CD4-positive, alpha-beta memory T cell (primary cell): ENCODE measurements at regions not wholly inside any gene's neighbourhood (a gene's known extent, or its start where the extent isn't known, plus 50 kb on each side); places are given as distances from the start of the nearest gene placed in this dataset.
"Not testable (repeated sequence)": the region's sequence is repeated elsewhere in the genome, so short reads cannot be mapped to it uniquely, and the experiment has no call there.

Experiments used
- CTCF ChIA-PET: fragments of 350-600 bp; sonication (Branson Sonifier 250); formaldehyde crosslinking; loops from one replicate; lab custom pipeline; 2021; ENCODE audit warnings: inconsistent platforms; ENCODE audit not compliant: partially characterized antibody; lab: Charles Lee
- POLR2A ChIA-PET: fragments of 350-600 bp; sonication (Branson Sonifier 250); formaldehyde crosslinking; loops from one replicate; lab custom pipeline; 2021; ENCODE audit not compliant: partially characterized antibody; lab: Charles Lee
- DNase-seq, 5 donors: peaks; one replicate each; pipeline versions ENCODE4 v3.0.0 to v3.0.0-alpha.2; 2020 to 2022; ENCODE audit warnings: mixed read lengths in 1 of 5
- H3K27ac ChIP-seq: one replicate; pipeline ENCODE4 v1.7.0; 2013; ENCODE audit warnings: low read depth, low read length
- H3K27me3 ChIP-seq: 2 replicates; pipeline ENCODE4 v1.7.0; 2013; ENCODE audit warnings: mild to moderate bottlenecking, low read length, moderate library complexity; ENCODE audit not compliant: insufficient read depth
- H3K36me3 ChIP-seq: 2 replicates; pipeline ENCODE4 v1.7.0; 2013; ENCODE audit warnings: mild to moderate bottlenecking, low read length, moderate library complexity; ENCODE audit not compliant: insufficient read depth
- H3K4me1 ChIP-seq: 2 replicates; pipeline ENCODE4 v1.7.0; 2013; ENCODE audit warnings: mild to moderate bottlenecking, low read length, moderate library complexity; ENCODE audit not compliant: insufficient read depth
- H3K4me3 ChIP-seq, 2 donors: one replicate each; pipeline ENCODE4 v1.7.0; 2013; ENCODE audit warnings: low read length in 2 of 2, mild to moderate bottlenecking in 1 of 2
- H3K9me3 ChIP-seq, 2 donors: one replicate each; pipeline ENCODE4 v1.7.0; 2013; ENCODE audit warnings: low read length in 2 of 2, control low read depth in 1 of 2; ENCODE audit not compliant: control insufficient read depth in 1 of 2
- H3K27ac Mint-ChIP-seq, 7 donors: one replicate each; pipeline ENCODE4 v1.8.0; 2020 to 2021; ENCODE audit warnings: mixed read lengths in 7 of 7, mild to moderate bottlenecking in 6 of 7, inconsistent platforms in 3 of 7, moderate library complexity in 3 of 7
- H3K27me3 Mint-ChIP-seq, 2 donors: one replicate each; pipeline ENCODE4 v1.8.0; 2020 to 2021; ENCODE audit warnings: mixed read lengths in 2 of 2
- H3K36me3 Mint-ChIP-seq, 2 donors: one replicate each; pipeline ENCODE4 v1.8.0; 2020 to 2021; ENCODE audit warnings: mixed read lengths in 2 of 2, inconsistent platforms in 1 of 2, mild to moderate bottlenecking in 1 of 2
- H3K4me1 Mint-ChIP-seq, 4 donors: one replicate each; pipeline ENCODE4 v1.8.0; 2020 to 2021; ENCODE audit warnings: mixed read lengths in 4 of 4, mild to moderate bottlenecking in 1 of 4
- H3K4me3 Mint-ChIP-seq, 8 donors: one replicate each; pipeline ENCODE4 v1.8.0; 2020 to 2021; ENCODE audit warnings: mixed read lengths in 8 of 8, mild to moderate bottlenecking in 7 of 8, moderate library complexity in 6 of 8, inconsistent platforms in 3 of 8
- H3K9me3 Mint-ChIP-seq, 8 donors: one replicate each; pipeline ENCODE4 v1.8.0; 2020 to 2021; ENCODE audit warnings: mixed read lengths in 8 of 8, mild to moderate bottlenecking in 5 of 8, inconsistent platforms in 3 of 8, moderate library complexity in 1 of 8
- intact Hi-C: fragments of 100-400 bp; cut with micrococcal nuclease; formaldehyde crosslinking; loops from one replicate; pipeline ENCODE4 v1.15.1; 2023

- no peaks in the 10 kb centered on the region for H3K4me1 ChIP-seq
- DNase-seq = no peak
- H3K27me3 ChIP-seq = no peaks in the 10 kb centered on the region
- no peaks in the 10 kb centered on the region for H3K27me3 Mint-ChIP-seq
- POLR2A ChIA-PET = no interaction called here
- no peak overlapping the region for H3K27ac ChIP-seq
- no peaks in the 10 kb centered on the region for H3K36me3 Mint-ChIP-seq
- H3K9me3 ChIP-seq = no peaks in the 10 kb centered on the region
- no peak overlapping the region for H3K4me3 ChIP-seq
- intact Hi-C loops = no loop called here
- H3K9me3 Mint-ChIP-seq = peaks cover 0 to 14% (median 5%) of the 10 kb centered on the region in 8 donors
- no peak overlapping the region for H3K27ac Mint-ChIP-seq
- H3K36me3 ChIP-seq = no peaks in the 10 kb centered on the region
- CTCF ChIA-PET = no interaction called here
- no peaks in the 10 kb centered on the region for H3K4me1 Mint-ChIP-seq
- H3K4me3 Mint-ChIP-seq = no peak overlapping the region
Observed at GRCh38 chr9:102237094-102237493, 498.6 kb upstream of the GRIN3A start.

DNA sequence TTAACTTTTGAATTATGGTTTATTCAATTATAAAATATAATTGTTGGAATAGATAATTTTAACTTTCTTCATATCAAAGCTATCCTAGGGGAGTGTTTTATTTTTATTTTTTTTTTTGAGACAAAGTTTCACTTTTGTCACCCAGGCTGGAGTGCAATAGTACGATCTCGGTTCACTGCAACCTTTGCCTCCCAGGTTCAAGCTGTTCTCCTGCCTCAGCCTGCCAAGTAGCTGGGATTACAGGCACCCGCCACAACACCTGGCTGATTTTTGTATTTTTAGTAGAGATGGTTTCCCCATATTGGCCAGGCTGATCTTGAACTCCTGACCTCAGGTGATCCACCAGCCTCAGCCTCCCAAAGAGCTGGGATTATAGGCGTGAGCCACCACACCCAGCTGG is 489.0 kb upstream of the GRIN3A start:
- H3K4me3 Mint-ChIP-seq, H3K27ac Mint-ChIP-seq, H3K9me3 Mint-ChIP-seq, H3K36me3 ChIP-seq, H3K4me1 ChIP-seq, H3K27ac ChIP-seq, H3K27me3 ChIP-seq, H3K4me1 Mint-ChIP-seq, H3K36me3 Mint-ChIP-seq, H3K9me3 ChIP-seq, H3K4me3 ChIP-seq, CTCF ChIA-PET, POLR2A ChIA-PET, DNase-seq, H3K27me3 Mint-ChIP-seq, intact Hi-C loops: not testable (repeated sequence)

DNA sequence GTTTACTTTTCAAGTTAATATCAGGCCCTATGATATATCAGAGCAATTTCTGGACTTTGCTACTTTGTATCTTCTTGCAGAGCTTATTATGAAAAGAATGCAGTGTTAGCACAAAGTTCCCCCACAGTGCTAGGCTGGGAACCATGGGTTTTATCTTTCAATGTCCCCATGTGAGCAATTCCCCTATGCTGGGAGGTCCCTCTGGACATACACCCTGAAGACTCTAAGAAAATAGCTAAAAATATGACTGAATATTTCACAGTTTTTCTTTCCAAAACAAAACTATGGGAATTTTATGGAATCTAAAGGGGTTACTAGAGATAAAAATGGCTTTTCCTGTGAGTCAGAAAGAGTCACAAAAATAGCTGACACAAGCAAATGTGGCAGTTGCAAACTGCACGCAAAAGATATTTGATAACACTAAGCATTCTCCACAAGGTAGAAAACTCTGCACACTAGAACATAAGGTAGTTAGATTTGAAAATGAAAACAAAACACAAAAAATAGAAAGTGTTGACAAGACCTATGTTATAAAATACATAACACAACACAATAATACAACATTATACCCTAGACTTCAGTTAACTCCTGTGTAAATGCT is 487.5 kb upstream of the GRIN3A start:
- Mint-ChIP-seq H3K9me3 (peaks cover 0 to 9% (median 5%) of the 10 kb centered on the region in 8 donors), H3K27me3 (no peaks in the 10 kb centered on the region), H3K27ac (no peak overlapping the region), H3K4me1 (no peaks in the 10 kb centered on the region), H3K4me3 (no peak overlapping the region), H3K36me3 (no peaks in the 10 kb centered on the region)
- CTCF ChIA-PET = no interaction called here
- POLR2A ChIA-PET = no interaction called here
- Histone ChIP-seq H3K9me3 (no peaks in the 10 kb centered on the region), H3K27ac (no peak overlapping the region), H3K36me3 (no peaks in the 10 kb centered on the region), H3K4me1 (no peaks in the 10 kb centered on the region), H3K27me3 (no peaks in the 10 kb centered on the region), H3K4me3 (no peak overlapping the region)
- intact Hi-C loops = no loop called here
- DNase-seq = no peak

- H3K4me3 ChIP-seq, H3K27ac Mint-ChIP-seq, DNase-seq, H3K27me3 Mint-ChIP-seq, H3K27ac ChIP-seq, intact Hi-C loops, H3K4me1 Mint-ChIP-seq, CTCF ChIA-PET, H3K36me3 Mint-ChIP-seq, H3K4me1 ChIP-seq, H3K36me3 ChIP-seq, H3K9me3 ChIP-seq, H3K4me3 Mint-ChIP-seq, H3K9me3 Mint-ChIP-seq, POLR2A ChIA-PET, H3K27me3 ChIP-seq: not testable (repeated sequence)
Observed at GRCh38 chr9:102223320-102224136, 485.1 kb upstream of the GRIN3A start.

GRCh38 chr9:102209176-102209575 is 470.7 kb upstream of the GRIN3A start:
- intact Hi-C loops = no loop called here
- Histone ChIP-seq H3K27me3 (no peaks in the 10 kb centered on the region), H3K4me1 (no peaks in the 10 kb centered on the region), H3K36me3 (no peaks in the 10 kb centered on the region), H3K4me3 (no peak overlapping the region), H3K9me3 (no peaks in the 10 kb centered on the region), H3K27ac (no peak overlapping the region)
- no peak overlapping the region for H3K27ac Mint-ChIP-seq
- ChIA-PET CTCF (no interaction called here), POLR2A (no interaction called here)
- H3K4me1 Mint-ChIP-seq = no peaks in the 10 kb centered on the region
- no peaks in the 10 kb centered on the region for H3K36me3 Mint-ChIP-seq
- DNase-seq = no peak
- no peak overlapping the region for H3K4me3 Mint-ChIP-seq
- H3K27me3 Mint-ChIP-seq = no peaks in the 10 kb centered on the region
- peaks cover 0 to 8% (median 4%) of the 10 kb centered on the region in 8 donors for H3K9me3 Mint-ChIP-seq

DNA sequence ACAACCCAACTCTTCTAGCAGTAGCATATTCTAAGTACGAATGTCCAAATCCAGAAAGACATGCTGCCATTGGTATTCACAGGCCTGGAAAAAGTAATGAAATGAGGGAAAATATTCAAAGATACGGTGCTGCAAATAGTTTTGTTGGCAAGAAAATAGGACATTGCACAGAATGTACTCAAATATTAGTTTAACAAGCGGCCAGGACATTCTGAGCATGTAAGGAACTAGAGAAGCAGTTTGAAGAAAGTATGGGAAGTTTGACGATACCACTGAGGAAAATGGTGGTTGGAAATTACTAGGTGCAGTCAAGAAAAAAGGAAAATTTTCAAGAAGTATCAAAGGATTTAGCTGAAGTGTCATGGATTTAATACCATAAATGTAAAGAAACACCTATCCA is 468.0 kb upstream of the GRIN3A start:
- DNase-seq = no peak
- H3K4me3 Mint-ChIP-seq = no peak overlapping the region
- no peaks in the 10 kb centered on the region for H3K27me3 ChIP-seq
- H3K4me3 ChIP-seq = no peak overlapping the region
- H3K27ac ChIP-seq = no peak overlapping the region
- no peaks in the 10 kb centered on the region for H3K4me1 ChIP-seq
- H3K27ac Mint-ChIP-seq = no peak overlapping the region
- no peaks in the 10 kb centered on the region for H3K36me3 ChIP-seq
- H3K27me3 Mint-ChIP-seq = no peaks in the 10 kb centered on the region
- peaks cover 0 to 11% (median 2%) of the 10 kb centered on the region in 8 donors for H3K9me3 Mint-ChIP-seq
- no peaks in the 10 kb centered on the region for H3K9me3 ChIP-seq
- POLR2A ChIA-PET = no interaction called here
- CTCF ChIA-PET = no interaction called here
- no peaks in the 10 kb centered on the region for H3K4me1 Mint-ChIP-seq
- intact Hi-C loops = no loop called here
- no peaks in the 10 kb centered on the region for H3K36me3 Mint-ChIP-seq

DNA sequence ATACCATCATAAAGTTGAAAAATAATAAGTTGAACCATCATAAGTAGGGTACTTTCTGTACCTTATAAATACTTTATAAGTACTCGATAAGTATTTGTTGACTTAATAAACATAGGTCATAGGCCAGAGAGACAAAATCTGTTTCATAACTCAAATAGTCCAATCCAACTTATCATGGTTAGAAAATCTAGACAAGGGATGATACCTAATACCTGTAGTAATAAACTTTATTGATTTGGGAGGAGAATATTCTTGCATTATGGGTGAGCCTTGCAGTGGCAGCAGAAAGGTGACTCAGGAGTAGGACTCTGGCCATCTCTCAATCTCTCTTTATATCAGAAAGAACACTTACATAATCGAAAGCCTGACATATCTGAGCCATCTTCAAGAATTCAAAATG is 466.8 kb upstream of the GRIN3A start:
- Mint-ChIP-seq H3K36me3 (no peaks in the 10 kb centered on the region), H3K4me3 (no peak overlapping the region), H3K27ac (no peak overlapping the region), H3K4me1 (no peaks in the 10 kb centered on the region), H3K27me3 (no peaks in the 10 kb centered on the region), H3K9me3 (peaks cover 0 to 14% (median 3%) of the 10 kb centered on the region in 8 donors)
- Histone ChIP-seq H3K36me3 (no peaks in the 10 kb centered on the region), H3K4me1 (no peaks in the 10 kb centered on the region), H3K27me3 (no peaks in the 10 kb centered on the region), H3K27ac (no peak overlapping the region), H3K9me3 (no peaks in the 10 kb centered on the region), H3K4me3 (no peak overlapping the region)
- intact Hi-C loops = no loop called here
- DNase-seq = no peak
- CTCF ChIA-PET = no interaction called here
- POLR2A ChIA-PET = no interaction called here
